Stimulated activated CD4-positive, alpha-beta T cell treated with anti-CD3 and anti-CD28 coated beads, Interleukin-12 subunit alpha, Interleukin-12 subunit beta, amount 100 ng/mL, for 48 hours (primary cell): ENCODE measurements at regions not wholly inside any gene's neighbourhood (a gene's known extent, or its start where the extent isn't known, plus 50 kb on each side); places are given as distances from the start of the nearest gene placed in this dataset.

Experiments used
- DNase-seq, 3 donors: peaks; one replicate each; pipeline ENCODE4 v3.0.0-alpha.2; 2020; ENCODE audit warnings: low read depth in 2 of 3, low spot score in 1 of 3

GRCh38 chr1:115492880-115493279 lies 148.9 kb upstream of the VANGL1 start:
- no peak for DNase-seq

GRCh38 chr1:115492019-115492595 lies 149.7 kb upstream of the VANGL1 start:
- DNase-seq = no peak

DNA sequence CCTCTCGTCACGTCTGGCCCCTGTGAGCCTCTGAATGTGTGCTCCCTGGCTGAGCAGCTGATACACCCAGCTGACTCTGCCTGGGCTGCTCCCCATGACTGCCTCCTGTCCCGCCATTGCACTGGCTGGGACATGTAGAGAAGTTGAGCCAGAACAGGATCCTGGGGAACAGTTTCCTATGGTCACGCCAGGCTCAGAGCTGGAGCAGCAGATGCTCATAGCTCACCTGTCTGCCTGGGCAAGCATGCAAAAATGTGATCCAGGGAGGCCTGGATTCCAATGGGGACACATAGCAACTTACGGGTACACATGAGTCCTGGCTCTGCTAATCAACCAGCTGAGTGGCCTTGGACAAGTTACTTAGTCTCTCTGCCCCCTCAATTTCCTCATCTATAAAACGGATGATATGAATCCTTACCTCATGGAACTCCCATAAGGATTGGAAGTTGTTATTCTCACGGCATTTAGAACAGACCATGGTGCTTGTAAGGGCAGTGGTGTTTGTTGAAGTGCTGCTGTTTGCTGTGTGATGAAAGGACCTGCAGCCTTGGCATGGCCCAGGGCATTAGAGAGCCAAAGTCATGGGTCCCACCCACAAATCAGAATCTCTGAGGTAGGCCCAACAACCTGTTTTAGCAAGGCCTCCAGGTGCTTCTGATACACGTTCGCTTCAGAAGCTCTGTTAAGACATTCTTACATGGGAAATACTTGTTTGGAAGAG lies 150.3 kb upstream of the VANGL1 start:
- DNase-seq = no peak

GRCh38 chr1:115479055-115479482 lies 141.0 kb upstream of the NGF start:
- DNase-seq = no peak

DNA sequence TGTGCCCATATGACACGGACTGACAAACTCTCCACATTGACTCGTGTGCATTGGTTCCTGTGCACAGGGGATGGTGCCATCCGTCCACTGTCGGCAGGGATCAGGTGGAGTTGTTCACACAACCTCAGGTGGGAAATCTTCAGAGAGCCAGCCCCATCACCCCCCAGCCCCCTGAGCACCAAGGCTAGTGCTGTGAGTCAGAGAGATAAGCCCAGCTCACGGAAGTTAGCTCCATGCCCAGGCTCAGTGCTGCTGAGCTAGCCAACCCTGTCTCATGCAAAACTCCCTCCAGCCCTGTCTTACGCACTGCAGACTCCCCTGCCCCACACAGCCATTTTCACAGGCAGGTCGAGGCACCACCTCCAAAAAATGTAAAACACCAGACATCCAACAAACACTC lies 139.0 kb upstream of the NGF start:
- DNase-seq = no peak

GRCh38 chr1:115476616-115477015 lies 138.6 kb upstream of the NGF start:
- no peak for DNase-seq

DNA sequence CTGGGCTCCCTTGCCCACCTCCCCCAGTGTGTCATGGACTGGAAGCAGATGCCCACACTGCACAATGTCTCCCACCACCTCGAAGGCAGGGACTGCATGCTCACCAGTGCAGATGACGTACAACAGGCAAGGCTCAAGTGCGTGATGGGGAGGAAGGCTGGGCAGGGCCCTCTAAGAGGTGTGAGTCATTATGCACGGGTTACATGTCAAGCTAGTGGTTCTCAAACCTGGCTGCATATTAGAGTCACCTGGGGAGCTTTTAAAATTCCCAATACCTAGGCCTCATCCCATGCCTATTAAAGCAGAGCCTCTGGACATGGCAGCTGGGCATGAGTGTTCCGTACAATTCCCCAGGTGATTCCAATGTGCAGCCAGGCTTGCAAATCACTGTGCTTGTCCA lies 137.9 kb upstream of the NGF start:
- no peak for DNase-seq

DNA sequence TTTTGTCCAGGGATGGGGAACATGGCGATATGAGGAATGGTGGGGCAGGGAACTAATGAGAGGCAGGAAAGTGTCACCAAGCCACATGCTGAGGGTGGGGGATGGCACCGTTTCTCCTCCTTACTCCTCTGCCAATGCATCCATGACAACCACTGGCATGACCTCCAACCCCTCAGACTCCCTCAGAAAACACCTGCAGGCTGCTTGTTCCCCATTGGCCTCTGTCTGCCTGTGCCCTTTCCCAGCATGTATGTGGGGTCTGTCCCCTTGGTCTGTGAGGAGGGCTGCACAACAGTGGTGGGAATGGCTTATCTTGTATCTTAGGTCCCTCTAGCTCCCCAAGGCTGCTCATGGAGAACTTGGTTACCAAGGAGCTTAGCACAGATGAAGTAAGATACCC lies 137.2 kb upstream of the NGF start:
- DNase-seq = no peak

DNA sequence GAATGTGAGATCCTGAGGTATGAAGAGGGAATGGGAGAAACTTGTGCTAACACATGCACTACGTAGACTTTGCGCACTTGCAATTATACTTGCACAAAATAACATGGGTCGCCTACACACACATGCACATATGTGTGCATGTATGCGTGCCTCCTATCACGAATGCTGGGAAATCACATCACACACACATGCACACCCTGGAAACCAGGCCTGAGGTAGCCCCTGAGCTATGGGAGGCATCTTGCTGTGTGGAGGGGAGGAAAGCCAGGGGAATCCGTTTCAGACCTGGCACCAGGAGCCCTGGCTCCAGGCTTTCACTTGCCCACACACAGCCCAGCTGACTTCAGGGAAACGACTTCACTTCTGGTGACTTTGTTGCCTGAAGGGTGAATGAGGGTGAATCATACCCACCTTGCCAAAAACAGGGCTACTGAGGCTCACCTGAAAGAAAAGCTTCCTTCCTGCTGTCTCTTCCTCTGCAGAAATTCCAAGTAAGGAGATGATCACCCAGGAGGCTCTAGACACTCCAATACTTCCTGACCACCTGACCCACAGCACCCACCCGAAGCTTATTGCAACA lies 136.0 kb upstream of the NGF start:
- no peak for DNase-seq

DNA sequence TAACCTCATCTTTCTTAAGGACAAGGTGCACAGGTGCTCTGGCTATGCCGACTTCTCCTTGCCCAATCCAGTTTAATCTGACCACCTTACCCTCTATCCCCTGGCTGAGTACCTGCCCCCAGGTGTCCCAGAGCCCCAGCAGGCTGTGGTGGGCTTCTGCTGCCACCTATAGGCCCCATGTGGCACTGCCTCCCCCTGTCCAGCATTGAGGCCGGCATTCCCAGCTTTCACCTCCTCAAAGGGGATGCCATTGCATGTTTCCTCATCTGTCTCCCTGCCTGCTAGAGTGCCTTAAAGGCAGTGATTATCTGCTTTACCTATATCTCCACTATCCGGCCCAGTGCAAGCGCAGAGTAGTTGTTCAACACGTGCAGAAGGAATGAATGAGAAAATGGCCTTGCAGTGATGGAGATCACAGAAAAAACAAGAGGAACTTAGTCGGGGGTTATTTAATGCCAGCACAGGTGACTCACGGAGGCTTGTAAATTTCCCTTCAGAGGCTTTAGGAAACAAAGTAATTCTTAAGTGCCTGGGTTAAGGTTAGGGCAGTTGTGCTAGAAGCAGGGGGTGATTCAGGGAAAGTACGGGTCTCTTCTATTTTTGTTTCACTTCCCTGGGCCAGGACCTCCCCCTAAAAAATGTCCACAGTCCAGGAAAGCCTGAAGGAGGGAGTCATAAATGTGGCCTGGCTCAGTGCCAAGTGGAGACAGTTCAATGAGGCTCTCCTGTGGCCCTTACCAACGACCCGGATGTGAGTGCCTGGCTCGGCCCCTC lies 131.8 kb upstream of the NGF start:
- peak in 2 of 3 donors; percentile 5 to 23 for DNase-seq

DNA sequence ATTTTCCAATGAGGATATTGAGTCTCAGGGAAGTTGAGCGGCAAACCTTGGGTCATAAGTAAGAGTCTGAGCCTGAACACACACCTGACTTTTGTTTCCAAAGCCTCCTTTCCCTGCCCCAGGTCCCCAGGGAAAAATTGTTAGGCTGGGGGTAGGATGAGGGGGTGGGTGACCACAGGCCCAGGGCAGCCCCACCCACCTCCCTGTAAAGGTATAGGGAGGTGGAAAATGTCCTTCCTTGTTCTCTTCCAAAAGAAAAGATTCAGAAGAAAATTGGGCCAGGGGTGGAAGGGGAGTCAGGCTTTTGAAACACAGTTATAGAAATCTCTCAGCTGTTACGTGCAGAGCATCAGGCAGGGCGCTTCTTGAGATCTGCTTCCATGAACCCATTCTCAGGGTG lies 129.7 kb upstream of the NGF start:
- DNase-seq = no peak

DNA sequence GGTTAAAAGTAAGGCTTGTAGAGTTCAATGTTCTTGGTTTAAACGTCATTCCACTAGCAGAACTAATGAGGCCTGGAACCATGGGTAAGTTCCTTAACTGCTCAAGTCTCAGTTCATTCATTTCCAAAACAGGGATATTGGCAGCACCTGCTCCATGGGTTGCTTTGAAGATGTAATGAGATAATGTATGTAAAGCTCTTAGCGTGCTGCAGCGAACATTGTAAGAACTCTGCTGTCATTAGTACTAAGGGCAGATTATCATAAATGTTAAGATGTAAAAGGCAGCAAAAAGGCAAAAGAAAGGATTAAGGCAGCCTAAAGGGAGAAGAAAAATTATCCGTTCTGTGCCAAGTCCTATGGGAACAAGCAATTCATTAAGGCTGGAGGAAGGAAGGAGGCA lies 129.1 kb upstream of the NGF start:
- DNase-seq = no peak

- no peak for DNase-seq
These were observed 128.4 kb upstream of the NGF start for GRCh38 chr1:115466433-115466832.

GRCh38 chr1:115465802-115466363 lies 127.8 kb upstream of the NGF start:
- no peak for DNase-seq

DNA sequence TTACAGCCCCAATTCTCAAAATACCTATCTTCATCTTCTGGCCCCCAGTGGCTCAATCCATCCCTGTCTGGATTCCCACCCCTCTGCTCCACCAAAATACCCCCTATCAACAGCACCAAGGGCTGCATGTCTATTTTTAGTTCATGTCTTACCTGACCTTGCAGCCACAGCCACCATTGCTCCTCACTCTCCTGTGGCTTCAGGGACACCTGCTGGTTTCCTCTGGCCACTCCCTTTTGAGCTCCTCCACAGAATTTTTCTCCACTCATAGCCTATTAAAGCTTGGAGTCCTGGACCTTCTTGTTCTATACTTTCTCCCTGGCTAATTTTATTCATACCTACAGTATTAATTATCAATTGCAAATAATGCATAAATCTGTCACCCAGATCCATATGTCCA lies 125.3 kb upstream of the NGF start:
- DNase-seq = no peak

DNA sequence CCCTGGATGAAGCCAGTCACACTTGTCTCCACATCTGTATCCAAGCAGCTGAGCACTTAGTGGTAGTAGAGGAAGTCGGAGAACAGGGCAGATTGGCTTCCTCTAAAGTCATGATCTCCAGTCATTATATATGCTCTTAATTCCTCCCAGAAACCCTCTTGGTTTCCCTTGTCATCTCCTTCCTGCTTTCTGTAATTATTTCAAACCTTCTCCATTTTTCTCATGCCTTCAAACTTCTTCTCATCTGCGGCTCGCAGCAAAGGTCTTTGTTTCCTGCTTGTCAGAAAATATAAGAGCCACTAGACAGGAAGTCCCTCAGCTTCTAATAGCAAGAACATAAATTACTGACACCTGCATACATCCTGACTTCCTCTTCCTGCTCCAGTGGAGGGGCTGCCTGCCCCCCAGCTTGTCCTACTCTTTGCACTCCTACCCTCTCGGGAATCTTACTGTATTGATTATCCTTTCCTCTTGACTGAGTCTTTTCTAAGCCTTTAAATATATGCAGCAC lies 124.6 kb upstream of the NGF start:
- no peak for DNase-seq

DNA sequence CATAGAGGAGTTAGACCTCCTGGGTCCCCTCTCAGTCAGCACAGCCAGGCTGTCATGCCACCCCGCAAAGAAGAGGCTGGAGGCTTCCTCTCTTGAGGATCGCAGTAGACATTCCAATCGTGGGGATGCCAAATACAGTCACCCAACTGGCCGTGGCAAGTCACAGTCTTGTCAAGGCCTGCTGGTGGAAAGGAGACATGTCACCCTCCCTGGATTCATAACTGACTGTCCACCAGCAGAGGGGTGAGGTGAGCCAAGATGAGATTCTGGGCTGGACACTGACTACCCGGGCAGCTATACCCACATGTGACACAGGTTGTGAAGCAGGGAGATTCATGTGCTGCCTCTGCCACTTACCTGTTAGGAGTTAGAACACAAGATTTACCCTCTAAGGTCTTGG lies 123.5 kb upstream of the NGF start:
- no peak for DNase-seq

DNA sequence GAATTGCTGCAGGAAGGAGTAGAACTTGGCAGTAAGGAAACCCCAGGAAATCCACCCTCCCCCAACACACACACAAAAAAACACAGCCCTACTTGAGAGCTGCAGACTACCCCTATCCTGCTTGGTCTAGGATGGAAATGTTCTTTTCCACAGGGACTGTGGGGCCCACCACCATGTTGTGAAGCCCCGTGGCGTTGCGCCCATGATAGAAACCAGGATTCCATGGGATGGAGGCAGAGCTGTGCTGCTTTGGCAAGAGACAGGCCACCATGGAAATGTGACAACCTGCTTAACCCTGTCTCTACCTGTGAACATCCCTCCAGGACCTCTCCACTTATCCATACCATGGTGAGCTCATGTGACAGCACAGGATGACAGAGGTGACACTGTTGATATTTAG lies 121.1 kb upstream of the NGF start:
- no peak for DNase-seq

- no peak for DNase-seq
These were observed 120.5 kb upstream of the NGF start for GRCh38 chr1:115458426-115459114.

GRCh38 chr1:115457289-115457688 lies 119.2 kb upstream of the NGF start:
- no peak for DNase-seq

GRCh38 chr1:115456441-115456961 lies 118.5 kb upstream of the NGF start:
- DNase-seq = no peak
